Thoracic aorta (tissue), 2 donors: ENCODE measurements at regions not wholly inside any gene's neighbourhood (a gene's known extent, or its start where the extent isn't known, plus 50 kb on each side); places are given as distances from the start of the nearest gene placed in this dataset.

Source experiments
- ATAC-seq: fragments of 150-250 bp; one replicate; pipeline ENCODE4 v1.8.0; 2017; ENCODE audit warnings: low read depth; ENCODE audit not compliant: insufficient number of reproducible peaks, low FRiP score
- DNase-seq: peaks from one replicate; pipeline ENCODE4 v3.0.0-alpha.2; 2020; ENCODE audit warnings: low spot score
- H3K27ac ChIP-seq, 2 donors: fragments of 200-600 bp; sonication (generic); 1 replicate in 1 of 2; 2 replicates in 1 of 2; pipeline ENCODE4 v1.5.1; 2016; ENCODE audit warnings: mild to moderate bottlenecking in 2 of 2, moderate library complexity in 2 of 2
- H3K27me3 ChIP-seq: fragments of 200-600 bp; sonication (generic); replicated peaks from 2 replicates; pipeline ENCODE4 v1.6.0; 2016; ENCODE audit warnings: mild to moderate bottlenecking; ENCODE audit not compliant: insufficient read depth
- H3K36me3 ChIP-seq: fragments of 200-600 bp; sonication (generic); one replicate; pipeline ENCODE4 v1.5.1; 2016
- H3K4me1 ChIP-seq, 2 donors: fragments of 200-600 bp; sonication (generic); 1 replicate in 1 of 2; 2 replicates in 1 of 2; pipeline versions ENCODE4 v1.5.1 to v1.6.0; 2016; ENCODE audit warnings: low read depth in 2 of 2, mild to moderate bottlenecking in 1 of 2; ENCODE audit not compliant: control insufficient read depth in 1 of 2
- H3K4me3 ChIP-seq: fragments of 200-600 bp; sonication (generic); 2 replicates; pipeline ENCODE4 v1.5.1; 2016; ENCODE audit warnings: mild to moderate bottlenecking
- H3K9me3 ChIP-seq: fragments of 200-600 bp; sonication (generic); 2 replicates; pipeline ENCODE4 v1.5.1; 2016
- TF ChIP-seq, protein P1 (sequence below): fragments of 200-600 bp; sonication (generic); IDR thresholded peaks from one replicate; pipeline ENCODE4 v1.5.1; 2019; ENCODE audit warnings: antibody characterized with exemption

DNA sequence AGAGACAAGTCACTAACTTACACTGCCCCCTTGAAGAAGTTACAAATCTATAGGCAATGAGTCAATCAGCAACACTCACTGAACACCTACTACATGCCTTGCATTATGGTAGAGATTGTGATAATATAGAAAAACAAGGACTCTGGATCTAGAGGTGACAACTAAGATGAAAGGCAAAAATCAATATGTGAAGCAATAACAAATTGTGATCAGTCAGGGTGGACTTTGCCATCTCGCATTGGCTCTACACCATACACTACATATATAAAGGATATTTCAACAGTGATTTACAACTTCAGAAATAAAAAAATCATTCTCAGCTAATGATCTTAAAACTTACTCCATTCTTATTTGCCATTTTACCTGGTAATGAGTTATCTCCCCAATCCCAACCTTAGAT is 210.7 kb upstream of the CD96 start:
- TF ChIP-seq, protein P1, sequence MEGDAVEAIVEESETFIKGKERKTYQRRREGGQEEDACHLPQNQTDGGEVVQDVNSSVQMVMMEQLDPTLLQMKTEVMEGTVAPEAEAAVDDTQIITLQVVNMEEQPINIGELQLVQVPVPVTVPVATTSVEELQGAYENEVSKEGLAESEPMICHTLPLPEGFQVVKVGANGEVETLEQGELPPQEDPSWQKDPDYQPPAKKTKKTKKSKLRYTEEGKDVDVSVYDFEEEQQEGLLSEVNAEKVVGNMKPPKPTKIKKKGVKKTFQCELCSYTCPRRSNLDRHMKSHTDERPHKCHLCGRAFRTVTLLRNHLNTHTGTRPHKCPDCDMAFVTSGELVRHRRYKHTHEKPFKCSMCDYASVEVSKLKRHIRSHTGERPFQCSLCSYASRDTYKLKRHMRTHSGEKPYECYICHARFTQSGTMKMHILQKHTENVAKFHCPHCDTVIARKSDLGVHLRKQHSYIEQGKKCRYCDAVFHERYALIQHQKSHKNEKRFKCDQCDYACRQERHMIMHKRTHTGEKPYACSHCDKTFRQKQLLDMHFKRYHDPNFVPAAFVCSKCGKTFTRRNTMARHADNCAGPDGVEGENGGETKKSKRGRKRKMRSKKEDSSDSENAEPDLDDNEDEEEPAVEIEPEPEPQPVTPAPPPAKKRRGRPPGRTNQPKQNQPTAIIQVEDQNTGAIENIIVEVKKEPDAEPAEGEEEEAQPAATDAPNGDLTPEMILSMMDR, result no peak

DNA sequence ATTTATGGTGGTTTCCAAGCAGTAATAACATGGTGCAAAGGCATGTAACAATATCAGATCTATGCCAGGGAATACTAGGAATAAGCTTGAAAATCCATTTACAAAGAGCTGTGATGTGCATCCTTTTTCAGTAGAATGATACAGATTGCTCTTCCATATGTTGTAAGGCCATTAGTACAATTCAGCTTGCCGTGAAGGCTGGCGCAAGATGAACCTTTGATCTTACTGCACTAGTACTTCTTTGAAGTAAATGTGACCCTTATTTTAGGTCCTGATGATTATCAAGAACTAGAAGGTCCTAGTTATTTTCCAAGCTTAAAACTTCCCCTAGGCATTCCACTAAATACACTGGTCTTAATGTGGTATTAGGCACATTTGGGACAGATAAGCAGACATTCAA is 210.1 kb upstream of the CD96 start:
- DNase-seq, result no peak

More for the DNA sequence above, 210.7 kb upstream of the CD96 start:
- H3K27ac ChIP-seq, result no peak overlapping the region
- no peaks in the 10 kb centered on the region for H3K9me3 ChIP-seq
- DNase-seq, result no peak
- no peak overlapping the region for H3K4me3 ChIP-seq
- ATAC-seq, result no peak
- H3K36me3 ChIP-seq, result no peaks in the 10 kb centered on the region
- no peaks in the 10 kb centered on the region for H3K4me1 ChIP-seq
- no peaks in the 10 kb centered on the region for H3K27me3 ChIP-seq

DNA sequence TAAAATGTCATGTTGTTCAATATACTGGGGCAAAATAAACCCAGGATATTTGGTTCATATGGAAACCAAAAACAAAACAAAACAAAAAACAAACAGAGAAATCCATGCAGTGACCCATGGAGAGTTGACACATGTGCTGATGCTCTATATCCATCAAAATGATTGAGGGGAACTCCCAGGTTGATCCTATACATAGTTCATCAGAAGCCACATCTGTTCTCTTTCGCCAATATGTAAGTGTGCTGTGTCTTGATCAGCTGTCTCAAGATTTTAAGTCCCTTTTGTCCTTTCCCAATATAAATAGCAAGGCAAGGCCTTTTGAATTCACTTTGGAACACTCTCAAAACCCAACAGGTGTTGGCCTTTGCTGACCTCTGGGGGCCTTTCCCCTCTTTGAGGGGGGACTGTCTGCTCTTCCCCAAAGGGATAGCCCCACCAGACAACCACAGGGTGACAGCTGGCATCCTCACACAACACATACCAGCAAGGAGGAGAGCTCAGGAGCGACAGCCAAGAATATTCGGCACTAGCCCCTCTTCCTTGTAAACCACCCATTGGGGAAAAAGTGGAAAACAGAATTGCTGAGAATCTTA is 209.4 kb upstream of the CD96 start:
- TF ChIP-seq, protein P1, result no peak
- no peak for DNase-seq
- no peaks in the 10 kb centered on the region for H3K4me1 ChIP-seq
- no peaks in the 10 kb centered on the region for H3K27me3 ChIP-seq
- H3K27ac ChIP-seq, result no peak overlapping the region
- no peaks in the 10 kb centered on the region for H3K36me3 ChIP-seq
- H3K4me3 ChIP-seq, result no peak overlapping the region
- no peak for ATAC-seq
- H3K9me3 ChIP-seq, result no peaks in the 10 kb centered on the region

More for the DNA sequence above, 210.1 kb upstream of the CD96 start:
- H3K27me3 ChIP-seq, result no peaks in the 10 kb centered on the region
- H3K4me3 ChIP-seq, result no peak overlapping the region
- no peaks in the 10 kb centered on the region for H3K36me3 ChIP-seq
- no peaks in the 10 kb centered on the region for H3K9me3 ChIP-seq
- TF ChIP-seq, protein P1, result no peak
- H3K4me1 ChIP-seq, result no peaks in the 10 kb centered on the region
- no peak for ATAC-seq
- H3K27ac ChIP-seq, result no peak overlapping the region

DNA sequence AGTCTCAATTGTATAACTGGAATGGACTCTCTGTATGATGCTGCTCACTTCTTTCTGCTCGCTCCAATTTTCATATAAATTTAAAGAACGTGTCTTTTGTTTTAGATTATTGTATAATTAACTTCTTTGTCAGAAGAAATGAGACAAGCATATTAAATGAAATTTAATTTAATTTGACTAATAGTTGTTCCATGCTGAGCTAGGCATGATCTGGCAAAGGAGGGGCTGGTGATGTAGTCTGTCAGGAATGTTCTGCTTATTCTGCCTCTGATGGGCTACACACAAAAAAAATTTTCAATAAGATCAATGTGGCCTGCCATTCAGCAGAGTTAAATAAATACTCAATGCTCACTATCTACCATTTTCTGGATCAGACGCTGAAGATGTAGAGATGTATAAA is 208.4 kb upstream of the CD96 start:
- Histone ChIP-seq H3K9me3 (no peaks in the 10 kb centered on the region), H3K4me1 (no peaks in the 10 kb centered on the region), H3K4me3 (no peak overlapping the region), H3K27me3 (no peaks in the 10 kb centered on the region), H3K27ac (no peak overlapping the region), H3K36me3 (no peaks in the 10 kb centered on the region)
- DNase-seq, result no peak
- ATAC-seq, result no peak
- TF ChIP-seq, protein P1, result no peak

DNA sequence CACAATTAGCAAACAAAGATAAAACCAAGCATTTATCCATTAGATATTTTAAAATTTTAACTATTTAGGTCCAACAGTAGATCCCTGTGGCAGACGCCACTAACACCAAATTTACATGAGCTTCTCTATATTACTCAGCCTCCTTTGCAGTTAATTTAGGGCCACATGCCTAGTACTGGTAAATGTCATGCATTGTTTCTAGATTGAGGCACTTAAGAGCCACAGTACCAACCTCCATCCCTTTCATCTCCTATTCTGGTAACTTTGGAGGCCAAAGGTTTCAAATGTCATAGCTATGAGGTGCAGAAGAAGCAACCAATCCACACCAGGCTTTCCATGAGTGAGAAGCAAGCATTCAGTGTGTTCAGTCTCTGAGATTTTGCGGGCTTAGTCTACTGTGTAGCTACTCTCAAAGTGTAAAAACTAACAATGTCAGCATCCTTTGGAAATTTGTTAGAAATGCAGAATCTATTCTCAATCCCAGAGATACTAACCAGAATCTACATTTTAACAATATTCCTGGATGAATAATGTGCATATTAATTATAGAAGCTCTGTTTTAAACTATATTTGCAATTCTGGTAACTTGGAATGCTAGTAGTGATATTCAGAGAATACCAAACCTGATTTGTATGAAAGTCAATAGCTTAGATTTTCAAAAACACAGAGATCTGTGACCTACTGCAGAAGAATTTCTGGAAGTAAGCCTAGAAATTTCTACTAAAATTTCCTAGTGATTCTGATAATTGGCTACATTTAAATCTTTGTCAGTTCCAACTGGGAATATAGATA is 206.3 kb upstream of the CD96 start:
- Histone ChIP-seq H3K27ac (no peak overlapping the region), H3K4me3 (no peak overlapping the region), H3K4me1 (no peaks in the 10 kb centered on the region), H3K36me3 (no peaks in the 10 kb centered on the region), H3K9me3 (no peaks in the 10 kb centered on the region), H3K27me3 (no peaks in the 10 kb centered on the region)
- TF ChIP-seq, protein P1, result no peak
- ATAC-seq, result no peak
- no peak for DNase-seq
